ENCODE measurements at regions not wholly inside any gene's neighbourhood (a gene's known extent, or its start where the extent isn't known, plus 50 kb on each side); places are given as distances from the start of the nearest gene placed in this dataset.

GRCh38 chr13:22316494-22317025 is 645.7 kb downstream of the FGF9 start:
- TF ChIP-seq POLR2A (IDR thresholded peaks at IDR 0.05), result no peak
- TF ChIP-seq, protein P1, sequence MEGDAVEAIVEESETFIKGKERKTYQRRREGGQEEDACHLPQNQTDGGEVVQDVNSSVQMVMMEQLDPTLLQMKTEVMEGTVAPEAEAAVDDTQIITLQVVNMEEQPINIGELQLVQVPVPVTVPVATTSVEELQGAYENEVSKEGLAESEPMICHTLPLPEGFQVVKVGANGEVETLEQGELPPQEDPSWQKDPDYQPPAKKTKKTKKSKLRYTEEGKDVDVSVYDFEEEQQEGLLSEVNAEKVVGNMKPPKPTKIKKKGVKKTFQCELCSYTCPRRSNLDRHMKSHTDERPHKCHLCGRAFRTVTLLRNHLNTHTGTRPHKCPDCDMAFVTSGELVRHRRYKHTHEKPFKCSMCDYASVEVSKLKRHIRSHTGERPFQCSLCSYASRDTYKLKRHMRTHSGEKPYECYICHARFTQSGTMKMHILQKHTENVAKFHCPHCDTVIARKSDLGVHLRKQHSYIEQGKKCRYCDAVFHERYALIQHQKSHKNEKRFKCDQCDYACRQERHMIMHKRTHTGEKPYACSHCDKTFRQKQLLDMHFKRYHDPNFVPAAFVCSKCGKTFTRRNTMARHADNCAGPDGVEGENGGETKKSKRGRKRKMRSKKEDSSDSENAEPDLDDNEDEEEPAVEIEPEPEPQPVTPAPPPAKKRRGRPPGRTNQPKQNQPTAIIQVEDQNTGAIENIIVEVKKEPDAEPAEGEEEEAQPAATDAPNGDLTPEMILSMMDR (IDR thresholded peaks at IDR 0.05 in 4 of 5, conservative IDR thresholded peaks at IDR 0.05 in 1 of 5), result no peak

Measured in gastrocnemius medialis (tissue), 4 donors.